ENCODE measurements at regions not wholly inside any gene's neighbourhood (a gene's known extent, or its start where the extent isn't known, plus 50 kb on each side); places are given as distances from the start of the nearest gene placed in this dataset.
"Not testable (repeated sequence)": the region's sequence is repeated elsewhere in the genome, so short reads cannot be mapped to it uniquely, and the experiment has no call there.

DNA sequence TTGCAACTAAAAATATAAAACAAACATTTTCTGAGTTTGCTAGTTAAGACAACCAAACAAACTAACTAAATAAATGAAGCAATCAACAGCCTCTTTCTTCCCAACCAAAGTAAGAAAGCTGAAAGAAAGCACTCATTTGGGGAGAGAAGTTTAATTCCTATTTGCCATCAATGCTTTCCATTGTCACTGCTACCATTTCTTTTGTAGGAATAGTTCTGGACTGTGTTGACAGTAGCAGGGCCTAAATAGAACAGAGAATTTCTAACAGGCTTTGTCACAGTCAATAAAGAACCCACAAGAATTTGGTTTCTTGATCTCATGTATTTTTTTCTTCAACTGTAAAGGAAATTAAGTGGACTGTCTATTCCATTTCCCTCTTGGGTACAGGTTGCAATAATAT, 1886.4 kb upstream of the TENM3 start:
- H3K4me1 ChIP-seq (ENCODE audit: insufficient read depth, low read length) = no peaks in the 10 kb centered on the region
- no peak overlapping the region for H3K9ac ChIP-seq (ENCODE audit: low read depth, low read length)
- no peak overlapping the region for H3K4me3 ChIP-seq (ENCODE audit: low read length)
- H3K9me3 ChIP-seq (ENCODE audit: insufficient read depth, low read depth, low read length) = no peaks in the 10 kb centered on the region
- no peak overlapping the region for H3K27ac ChIP-seq (ENCODE audit: low read length)
- H3K36me3 ChIP-seq (ENCODE audit: insufficient read depth, low read depth, low read length) = no peaks in the 10 kb centered on the region
- H3K27me3 ChIP-seq (ENCODE audit: insufficient read depth, low read length) = no peaks in the 10 kb centered on the region

DNA sequence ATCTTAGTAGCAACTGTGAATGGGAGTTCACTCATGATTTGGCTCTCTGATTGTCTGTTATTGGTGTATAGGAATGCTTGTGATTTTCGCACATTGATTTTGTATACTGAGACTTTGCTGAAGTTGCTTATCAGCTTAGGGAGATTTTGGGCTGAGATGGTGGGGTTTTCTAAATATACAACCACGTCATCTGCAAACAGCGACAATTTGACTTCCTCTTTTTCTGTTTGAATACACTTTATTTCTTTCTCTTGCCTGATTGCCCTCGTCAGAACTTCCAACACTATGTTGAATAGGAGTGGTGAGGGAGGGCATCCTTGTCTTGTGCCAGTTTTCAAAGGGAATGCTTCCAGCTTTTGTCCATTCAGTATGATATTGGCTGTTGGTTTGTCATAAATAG, 1883.1 kb upstream of the TENM3 start:
- H3K27me3 ChIP-seq (ENCODE audit: insufficient read depth, low read length); H3K27ac ChIP-seq (ENCODE audit: low read length); H3K9ac ChIP-seq (ENCODE audit: low read depth, low read length); H3K4me1 ChIP-seq (ENCODE audit: insufficient read depth, low read length); H3K36me3 ChIP-seq (ENCODE audit: insufficient read depth, low read depth, low read length); H3K4me3 ChIP-seq (ENCODE audit: low read length); H3K9me3 ChIP-seq (ENCODE audit: insufficient read depth, low read depth, low read length): not testable (repeated sequence)

GRCh38 chr4:180363815-180364214, 1879.4 kb upstream of the TENM3 start:
- Histone ChIP-seq H3K4me3 (ENCODE audit: low read length) (no peak overlapping the region), H3K27me3 (ENCODE audit: insufficient read depth, low read length) (no peaks in the 10 kb centered on the region), H3K36me3 (ENCODE audit: insufficient read depth, low read depth, low read length) (no peaks in the 10 kb centered on the region), H3K9ac (ENCODE audit: low read depth, low read length) (no peak overlapping the region), H3K9me3 (ENCODE audit: insufficient read depth, low read depth, low read length) (no peaks in the 10 kb centered on the region), H3K4me1 (ENCODE audit: insufficient read depth, low read length) (no peaks in the 10 kb centered on the region), H3K27ac (ENCODE audit: low read length) (no peak overlapping the region)

GRCh38 chr4:180372691-180373090, 1870.5 kb upstream of the TENM3 start:
- H3K9ac ChIP-seq (ENCODE audit: low read depth, low read length) = no peak overlapping the region
- H3K9me3 ChIP-seq (ENCODE audit: insufficient read depth, low read depth, low read length) = no peaks in the 10 kb centered on the region
- no peaks in the 10 kb centered on the region for H3K36me3 ChIP-seq (ENCODE audit: insufficient read depth, low read depth, low read length)
- no peak overlapping the region for H3K4me3 ChIP-seq (ENCODE audit: low read length)
- no peaks in the 10 kb centered on the region for H3K4me1 ChIP-seq (ENCODE audit: insufficient read depth, low read length)
- no peaks in the 10 kb centered on the region for H3K27me3 ChIP-seq (ENCODE audit: insufficient read depth, low read length)
- no peak overlapping the region for H3K27ac ChIP-seq (ENCODE audit: low read length)

DNA sequence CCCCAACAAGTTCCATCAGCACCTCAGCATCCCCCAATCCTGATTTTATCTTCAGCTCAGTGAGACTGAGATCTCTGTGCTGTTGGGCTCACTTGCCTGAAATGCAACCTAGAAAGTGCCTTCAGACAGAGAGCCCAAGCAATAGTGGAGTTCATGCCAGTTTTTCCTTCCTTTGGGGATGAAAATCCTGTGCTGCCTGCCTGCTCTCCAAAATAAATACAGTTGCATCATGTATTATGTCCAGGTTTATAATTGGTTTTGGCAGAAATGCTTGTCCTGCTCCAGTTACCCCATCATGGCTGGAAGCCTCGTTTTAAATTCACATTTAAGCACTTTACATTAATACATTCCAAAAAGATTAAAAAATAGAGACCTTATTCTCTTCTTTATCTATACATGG, 1865.5 kb upstream of the TENM3 start:
- no peaks in the 10 kb centered on the region for H3K4me1 ChIP-seq (ENCODE audit: insufficient read depth, low read length)
- H3K27me3 ChIP-seq (ENCODE audit: insufficient read depth, low read length) = no peaks in the 10 kb centered on the region
- no peak overlapping the region for H3K9ac ChIP-seq (ENCODE audit: low read depth, low read length)
- H3K9me3 ChIP-seq (ENCODE audit: insufficient read depth, low read depth, low read length) = no peaks in the 10 kb centered on the region
- no peaks in the 10 kb centered on the region for H3K36me3 ChIP-seq (ENCODE audit: insufficient read depth, low read depth, low read length)
- H3K4me3 ChIP-seq (ENCODE audit: low read length) = no peak overlapping the region
- H3K27ac ChIP-seq (ENCODE audit: low read length) = no peak overlapping the region

DNA sequence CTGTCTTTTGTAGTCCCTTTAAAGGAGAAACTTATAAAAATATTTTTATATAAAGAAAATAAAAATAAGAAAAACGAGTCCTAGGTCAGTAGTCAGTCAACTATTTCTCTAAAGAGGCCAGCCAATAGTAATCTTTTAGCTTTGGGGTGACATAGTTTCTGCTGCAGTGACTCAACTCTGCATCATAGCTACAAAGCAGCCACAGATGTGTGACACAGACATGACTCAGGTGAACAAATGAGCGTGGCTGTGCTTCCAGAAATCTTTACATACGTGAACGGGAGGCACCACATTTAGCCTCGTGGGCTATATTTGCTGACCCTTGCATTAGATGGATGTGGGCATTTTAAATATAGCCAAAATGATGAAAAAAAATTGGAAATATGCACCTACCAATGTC, 1862.5 kb upstream of the TENM3 start:
- Histone ChIP-seq H3K27ac (ENCODE audit: low read length) (no peak overlapping the region), H3K4me3 (ENCODE audit: low read length) (no peak overlapping the region), H3K36me3 (ENCODE audit: insufficient read depth, low read depth, low read length) (no peaks in the 10 kb centered on the region), H3K27me3 (ENCODE audit: insufficient read depth, low read length) (no peaks in the 10 kb centered on the region), H3K4me1 (ENCODE audit: insufficient read depth, low read length) (no peaks in the 10 kb centered on the region), H3K9ac (ENCODE audit: low read depth, low read length) (no peak overlapping the region), H3K9me3 (ENCODE audit: insufficient read depth, low read depth, low read length) (no peaks in the 10 kb centered on the region)

DNA sequence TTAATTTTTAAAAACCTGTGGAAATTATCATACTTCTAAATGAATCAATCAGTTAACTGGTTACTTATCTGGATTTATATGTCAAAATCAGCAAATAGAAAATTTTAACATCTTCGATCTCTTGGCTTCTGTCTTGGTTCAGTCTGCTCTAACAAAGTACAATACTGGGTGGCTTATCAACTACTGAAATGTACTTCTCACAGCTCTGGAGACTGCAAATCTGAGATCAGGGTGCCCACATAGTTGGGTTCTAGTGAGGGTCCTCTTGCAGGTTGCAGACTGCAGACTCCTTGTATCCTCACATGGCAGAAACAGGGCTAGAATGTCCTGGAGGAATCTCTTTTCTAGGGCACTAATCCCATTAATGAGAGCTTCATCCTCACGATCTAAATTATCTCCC, 1851.6 kb upstream of the TENM3 start:
- Histone ChIP-seq H3K9me3 (ENCODE audit: insufficient read depth, low read depth, low read length) (no peaks in the 10 kb centered on the region), H3K36me3 (ENCODE audit: insufficient read depth, low read depth, low read length) (no peaks in the 10 kb centered on the region), H3K4me3 (ENCODE audit: low read length) (no peak overlapping the region), H3K9ac (ENCODE audit: low read depth, low read length) (no peak overlapping the region), H3K27ac (ENCODE audit: low read length) (no peak overlapping the region), H3K4me1 (ENCODE audit: insufficient read depth, low read length) (no peaks in the 10 kb centered on the region), H3K27me3 (ENCODE audit: insufficient read depth, low read length) (no peaks in the 10 kb centered on the region)

- H3K4me3 ChIP-seq (ENCODE audit: low read length) = no peak overlapping the region
- no peak overlapping the region for H3K9ac ChIP-seq (ENCODE audit: low read depth, low read length)
- H3K9me3 ChIP-seq (ENCODE audit: insufficient read depth, low read depth, low read length) = no peaks in the 10 kb centered on the region
- no peaks in the 10 kb centered on the region for H3K4me1 ChIP-seq (ENCODE audit: insufficient read depth, low read length)
- no peak overlapping the region for H3K27ac ChIP-seq (ENCODE audit: low read length)
- H3K27me3 ChIP-seq (ENCODE audit: insufficient read depth, low read length) = no peaks in the 10 kb centered on the region
- no peaks in the 10 kb centered on the region for H3K36me3 ChIP-seq (ENCODE audit: insufficient read depth, low read depth, low read length)
Measured at GRCh38 chr4:180394312-180394711, 1848.9 kb upstream of the TENM3 start.

GRCh38 chr4:180394730-180395129, 1848.5 kb upstream of the TENM3 start:
- Histone ChIP-seq H3K4me3 (ENCODE audit: low read length) (no peak overlapping the region), H3K27ac (ENCODE audit: low read length) (no peak overlapping the region), H3K9ac (ENCODE audit: low read depth, low read length) (no peak overlapping the region)

GRCh38 chr4:180398564-180398963, 1844.6 kb upstream of the TENM3 start:
- Histone ChIP-seq H3K27ac (ENCODE audit: low read length) (no peak overlapping the region), H3K9me3 (ENCODE audit: insufficient read depth, low read depth, low read length) (no peaks in the 10 kb centered on the region), H3K27me3 (ENCODE audit: insufficient read depth, low read length) (no peaks in the 10 kb centered on the region), H3K36me3 (ENCODE audit: insufficient read depth, low read depth, low read length) (no peaks in the 10 kb centered on the region), H3K4me1 (ENCODE audit: insufficient read depth, low read length) (no peaks in the 10 kb centered on the region), H3K4me3 (ENCODE audit: low read length) (no peak overlapping the region), H3K9ac (ENCODE audit: low read depth, low read length) (no peak overlapping the region)

More at GRCh38 chr4:180394730-180395129, 1848.5 kb upstream of the TENM3 start:
- no peaks in the 10 kb centered on the region for H3K27me3 ChIP-seq (ENCODE audit: insufficient read depth, low read length)
- no peaks in the 10 kb centered on the region for H3K36me3 ChIP-seq (ENCODE audit: insufficient read depth, low read depth, low read length)
- H3K9me3 ChIP-seq (ENCODE audit: insufficient read depth, low read depth, low read length) = no peaks in the 10 kb centered on the region
- no peaks in the 10 kb centered on the region for H3K4me1 ChIP-seq (ENCODE audit: insufficient read depth, low read length)

DNA sequence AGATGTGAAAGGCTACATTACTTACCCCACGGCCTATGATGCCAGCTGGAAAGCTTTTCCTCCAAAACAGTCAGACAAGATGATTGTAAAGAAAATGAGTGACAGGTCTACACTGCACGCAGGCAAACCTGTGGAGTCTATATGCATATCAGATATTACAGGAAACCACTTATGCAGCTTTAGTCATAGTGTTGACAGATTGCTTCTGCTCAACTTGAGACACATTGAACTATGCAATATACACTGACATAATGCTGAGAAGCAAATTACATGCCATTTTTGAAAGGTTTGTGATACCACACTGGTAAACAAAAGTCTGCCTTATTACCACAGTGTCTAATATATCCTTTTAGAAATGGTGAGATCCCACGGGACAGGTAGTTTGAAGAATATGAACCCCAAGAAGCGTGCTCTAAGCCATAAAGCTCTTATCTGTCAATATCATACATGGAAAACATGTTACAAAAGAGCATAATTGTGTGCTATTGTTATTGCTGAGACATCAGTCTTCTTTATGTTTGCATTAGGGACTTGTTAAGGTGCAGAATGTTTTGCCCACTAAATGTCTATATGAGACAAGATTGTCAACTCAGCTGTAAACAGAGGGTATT, 1835.8 kb upstream of the TENM3 start:
- Histone ChIP-seq H3K9me3 (ENCODE audit: insufficient read depth, low read depth, low read length) (no peaks in the 10 kb centered on the region), H3K9ac (ENCODE audit: low read depth, low read length) (no peak overlapping the region), H3K27me3 (ENCODE audit: insufficient read depth, low read length) (no peaks in the 10 kb centered on the region), H3K36me3 (ENCODE audit: insufficient read depth, low read depth, low read length) (no peaks in the 10 kb centered on the region), H3K27ac (ENCODE audit: low read length) (no peak overlapping the region), H3K4me1 (ENCODE audit: insufficient read depth, low read length) (no peaks in the 10 kb centered on the region), H3K4me3 (ENCODE audit: low read length) (no peak overlapping the region)

GRCh38 chr4:180418819-180419531, 1824.2 kb upstream of the TENM3 start:
- H3K4me1 ChIP-seq (ENCODE audit: insufficient read depth, low read length) = no peaks in the 10 kb centered on the region
- no peak overlapping the region for H3K9ac ChIP-seq (ENCODE audit: low read depth, low read length)
- H3K9me3 ChIP-seq (ENCODE audit: insufficient read depth, low read depth, low read length) = no peaks in the 10 kb centered on the region
- no peak overlapping the region for H3K27ac ChIP-seq (ENCODE audit: low read length)
- no peaks in the 10 kb centered on the region for H3K36me3 ChIP-seq (ENCODE audit: insufficient read depth, low read depth, low read length)
- no peaks in the 10 kb centered on the region for H3K27me3 ChIP-seq (ENCODE audit: insufficient read depth, low read length)
- no peak overlapping the region for H3K4me3 ChIP-seq (ENCODE audit: low read length)

Data from iPS-20b (cell line).